GM21723 (cell line): ENCODE measurements at regions not wholly inside any gene's neighbourhood (a gene's known extent, or its start where the extent isn't known, plus 50 kb on each side); places are given as distances from the start of the nearest gene placed in this dataset.
"Not testable (repeated sequence)": the region's sequence is repeated elsewhere in the genome, so short reads cannot be mapped to it uniquely, and the experiment has no call there.

ENCODE experiments used
- ATAC-seq: cut with Tn5 transposase; IDR thresholded peaks from one replicate; pipeline ENCODE4 v1.9.1; 2021; ENCODE audit warnings: mild to moderate bottlenecking, moderate library complexity; ENCODE audit not compliant: unreplicated experiment

GRCh38 chr4:128540122-128540521, 252.5 kb upstream of the PGRMC2 start:
- ATAC-seq = no peak

GRCh38 chr4:128538111-128538882, 250.7 kb upstream of the PGRMC2 start:
- no peak for ATAC-seq

- ATAC-seq = no peak
These were observed 249.1 kb upstream of the PGRMC2 start for GRCh38 chr4:128536746-128537145.

- ATAC-seq = not testable (repeated sequence)
These were observed 247.9 kb upstream of the PGRMC2 start for GRCh38 chr4:128535510-128535909.

- no peak for ATAC-seq
These were observed 241.4 kb upstream of the PGRMC2 start for GRCh38 chr4:128528793-128529553.

- no peak for ATAC-seq
These were observed 240.4 kb upstream of the PGRMC2 start for GRCh38 chr4:128527946-128528576.

- ATAC-seq = no peak
These were observed 239.7 kb upstream of the PGRMC2 start for GRCh38 chr4:128527351-128527750.

GRCh38 chr4:128525992-128526630, 238.5 kb upstream of the PGRMC2 start:
- ATAC-seq = no peak

- ATAC-seq = no peak
These were observed 237.8 kb upstream of the PGRMC2 start for GRCh38 chr4:128525387-128525786.

GRCh38 chr4:128524311-128524710, 236.7 kb upstream of the PGRMC2 start:
- no peak for ATAC-seq

- no peak for ATAC-seq
These were observed 234.1 kb upstream of the PGRMC2 start for GRCh38 chr4:128521648-128522111.

- ATAC-seq = no peak
These were observed 233.5 kb upstream of the PGRMC2 start for GRCh38 chr4:128521156-128521555.

- no peak for ATAC-seq
These were observed 231.7 kb upstream of the PGRMC2 start for GRCh38 chr4:128519163-128519830.

- peak; percentile 96 for ATAC-seq
These were observed 230.3 kb upstream of the PGRMC2 start for GRCh38 chr4:128517739-128518510.

- no peak for ATAC-seq
These were observed 229.6 kb upstream of the PGRMC2 start for GRCh38 chr4:128517096-128517738.

- ATAC-seq = peak; percentile 54
These were observed 228.8 kb upstream of the PGRMC2 start for GRCh38 chr4:128516301-128516969.

GRCh38 chr4:128513664-128514484, 226.3 kb upstream of the PGRMC2 start:
- no peak for ATAC-seq

GRCh38 chr4:128512767-128513322, 225.2 kb upstream of the PGRMC2 start:
- ATAC-seq = no peak
